NCI-H2171 (cell line): ENCODE measurements at regions not wholly inside any gene's neighbourhood (a gene's known extent, or its start where the extent isn't known, plus 50 kb on each side); places are given as distances from the start of the nearest gene placed in this dataset.

Experiments used
- DNase-seq: peaks from one replicate; lab custom pipeline; 2025; lab: John Stamatoyannopoulos, UW

DNA sequence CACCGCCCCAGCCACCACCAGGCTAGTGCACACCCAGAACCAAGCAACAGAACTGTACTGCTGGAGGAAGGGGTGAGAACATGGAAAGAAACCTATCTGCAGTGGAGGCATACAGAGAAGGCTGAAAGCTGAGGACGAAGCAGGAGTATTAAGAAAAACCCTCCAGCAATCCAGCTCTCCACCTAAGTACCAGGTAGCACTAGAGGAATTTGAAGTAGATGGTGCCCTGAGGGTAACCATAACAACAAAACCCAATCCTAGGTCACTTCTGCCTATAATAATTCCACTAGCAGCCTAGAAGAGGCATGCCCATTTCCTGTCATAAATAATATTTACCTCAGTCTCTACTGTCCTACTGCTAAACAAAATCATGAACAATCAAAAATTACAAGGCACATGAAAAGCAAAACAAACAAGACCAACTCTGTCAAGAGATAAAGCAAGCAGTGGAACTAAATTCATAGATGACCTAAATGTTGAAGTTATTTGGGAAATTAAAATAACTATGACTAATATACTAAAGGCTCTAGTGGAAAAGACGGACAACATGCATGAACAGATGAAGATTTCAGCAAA is 51.1 kb downstream of the HYCC1 start:
- DNase-seq, result no peak

DNA sequence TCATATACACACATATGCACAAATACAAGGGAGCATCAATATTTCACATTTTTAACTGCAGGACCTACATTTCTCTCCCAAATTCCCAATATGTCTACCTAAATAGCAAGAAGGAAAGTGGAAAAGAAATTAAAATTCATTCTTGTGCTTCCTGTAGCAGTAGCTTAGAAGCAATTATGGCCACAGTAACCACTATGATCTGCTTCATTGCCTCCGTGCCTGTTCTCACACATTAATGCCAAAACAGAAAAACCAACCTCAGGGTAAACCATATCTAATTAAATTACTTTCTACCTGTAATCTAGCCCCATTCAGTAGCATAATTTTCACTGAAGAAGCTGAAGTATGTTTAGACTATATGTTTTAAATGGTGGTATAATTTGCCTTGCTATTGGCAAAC is 55.2 kb downstream of the HYCC1 start:
- no peak for DNase-seq

- DNase-seq, result no peak
These were observed 59.7 kb downstream of the HYCC1 start for GRCh38 chr7:22954251-22954650.

GRCh38 chr7:22952306-22953015 is 61.5 kb downstream of the HYCC1 start:
- DNase-seq, result no peak

- DNase-seq, result no peak
These were observed 64.0 kb downstream of the HYCC1 start for GRCh38 chr7:22949944-22950343.

DNA sequence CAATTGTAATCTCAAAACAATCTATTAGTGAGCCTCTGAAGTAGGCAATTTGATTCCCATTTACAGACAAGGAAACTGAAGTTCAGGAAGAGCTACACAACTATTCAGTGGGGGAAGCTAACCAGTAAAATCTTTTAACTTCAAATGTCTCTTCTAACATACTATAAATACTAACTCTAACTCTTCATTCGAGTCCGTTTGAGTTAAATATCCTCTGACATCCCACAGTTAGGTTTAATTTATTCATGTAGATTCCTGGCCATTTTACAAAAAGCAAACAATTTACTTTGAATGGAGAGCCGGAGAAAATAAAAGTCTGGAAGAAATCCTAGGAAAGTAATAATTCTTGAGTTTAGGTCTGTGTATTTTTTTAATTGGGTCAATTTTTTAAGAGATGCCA is 64.7 kb downstream of the HYCC1 start:
- no peak for DNase-seq

DNA sequence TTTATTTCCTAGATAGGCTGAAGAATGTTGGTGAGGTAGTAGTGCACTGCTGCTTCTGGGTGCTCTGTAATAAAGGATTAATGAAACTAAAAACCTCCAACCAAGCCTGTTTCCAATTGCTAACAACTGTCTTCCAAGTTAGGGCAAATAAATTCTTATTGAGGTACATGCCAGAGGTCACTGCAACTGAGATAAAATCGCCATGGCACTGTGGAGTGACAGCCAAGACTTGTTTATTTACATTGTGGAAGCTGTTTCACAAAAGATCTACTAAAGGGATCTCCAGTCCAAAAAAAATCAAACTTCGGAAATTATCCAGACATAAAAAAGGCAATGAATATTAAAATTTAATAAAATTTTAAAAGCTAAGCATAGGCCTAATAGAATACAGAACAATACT is 65.2 kb downstream of the HYCC1 start:
- no peak for DNase-seq

- no peak for DNase-seq
These were observed 68.3 kb downstream of the HYCC1 start for GRCh38 chr7:22945584-22945983.

DNA sequence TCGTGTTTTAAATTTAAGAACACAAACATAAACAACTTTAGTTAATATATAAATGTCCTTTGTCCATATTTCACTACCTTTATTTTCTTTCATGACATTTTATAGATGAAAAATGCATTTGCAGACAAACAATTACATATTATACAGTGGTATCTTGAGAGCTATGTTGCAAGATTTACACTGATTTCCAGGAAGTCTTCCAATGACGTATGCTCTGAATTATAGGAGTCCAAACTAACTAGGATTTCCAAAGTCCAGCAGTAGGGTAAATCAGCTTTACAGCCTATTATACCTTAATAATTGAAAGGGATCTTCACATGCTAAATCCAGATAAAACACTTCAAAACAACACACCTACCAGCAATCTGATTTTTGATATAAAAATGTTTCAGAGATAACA is 69.4 kb downstream of the HYCC1 start:
- DNase-seq, result no peak

DNA sequence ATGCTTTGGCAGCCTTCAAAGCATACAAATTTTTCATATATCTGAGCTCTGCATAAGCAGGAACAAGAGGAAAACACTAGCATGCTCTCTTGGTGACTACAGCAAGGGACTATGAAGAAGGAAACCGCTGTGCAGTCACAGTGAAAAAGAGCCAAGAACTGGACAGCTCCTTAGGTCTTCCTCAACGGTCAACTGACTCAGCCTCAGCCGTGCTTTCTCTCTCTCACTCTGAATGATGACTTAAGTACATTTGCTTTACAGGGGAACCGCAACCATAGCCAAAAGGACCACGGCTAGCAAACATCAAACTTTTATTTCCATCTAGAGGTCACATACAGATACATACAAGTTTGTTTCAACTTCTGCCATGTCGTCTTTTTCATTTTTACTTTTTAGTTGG is 69.9 kb downstream of the HYCC1 start:
- DNase-seq, result no peak

- DNase-seq, result no peak
These were observed 71.7 kb downstream of the HYCC1 start for GRCh38 chr7:22942191-22942590.

DNA sequence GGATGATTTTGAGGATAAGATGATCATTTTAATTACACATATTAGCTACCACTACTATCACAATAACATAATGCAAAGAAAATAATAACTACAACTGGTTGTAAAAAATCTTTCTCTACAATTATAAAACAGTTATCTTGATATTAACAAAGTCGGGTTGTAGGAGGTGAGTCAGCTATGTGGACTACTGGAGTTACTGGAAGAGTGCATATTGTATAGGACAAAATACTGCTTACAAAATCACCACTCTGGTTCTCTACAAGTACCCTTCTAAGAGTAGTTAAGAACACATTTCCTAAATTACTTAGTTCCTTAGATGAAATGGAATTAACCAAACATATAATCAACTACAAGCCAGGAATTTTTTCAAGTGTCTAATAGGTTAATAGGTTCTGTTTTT is 74.1 kb downstream of the HYCC1 start:
- DNase-seq, result no peak

DNA sequence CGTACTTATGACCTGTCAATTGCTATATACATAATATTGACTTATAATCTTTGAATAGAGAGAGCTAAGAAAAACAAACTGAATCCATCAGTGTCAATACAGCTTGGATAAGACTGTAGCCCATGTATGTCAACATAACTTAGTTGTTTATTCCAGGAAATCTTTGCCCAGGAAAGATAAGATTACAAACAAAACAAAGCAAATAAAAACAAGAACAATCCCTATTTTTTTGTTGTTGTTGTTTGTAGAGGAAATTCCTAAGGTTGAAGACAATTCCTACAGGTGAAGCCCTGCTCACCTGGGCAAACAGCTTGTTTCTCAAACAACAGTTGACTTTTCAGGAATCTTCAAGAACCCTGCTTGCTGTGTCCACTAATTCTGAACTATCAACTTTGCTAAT is 76.0 kb downstream of the HYCC1 start:
- no peak for DNase-seq

- DNase-seq, result no peak
These were observed 77.7 kb downstream of the HYCC1 start for GRCh38 chr7:22936246-22936645.

DNA sequence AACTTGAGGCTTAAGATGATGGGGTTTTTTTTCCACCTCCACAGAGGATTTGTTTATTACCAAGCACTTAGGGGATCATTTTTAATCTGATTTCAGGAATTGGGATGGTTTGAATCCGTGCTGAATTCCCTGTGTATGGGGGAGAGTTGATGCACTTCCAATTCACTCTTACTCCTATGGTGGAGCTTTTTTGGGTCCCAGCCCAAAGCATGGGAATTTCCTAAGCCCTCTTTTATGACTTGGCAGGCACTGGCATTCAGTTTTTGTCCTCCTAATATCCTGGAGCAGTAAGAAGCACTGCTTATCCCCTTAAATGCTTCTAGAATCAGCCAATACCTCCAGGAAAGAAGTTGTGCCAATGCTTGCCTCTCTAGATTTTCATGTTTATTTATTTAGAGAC is 78.7 kb downstream of the HYCC1 start:
- no peak for DNase-seq

DNA sequence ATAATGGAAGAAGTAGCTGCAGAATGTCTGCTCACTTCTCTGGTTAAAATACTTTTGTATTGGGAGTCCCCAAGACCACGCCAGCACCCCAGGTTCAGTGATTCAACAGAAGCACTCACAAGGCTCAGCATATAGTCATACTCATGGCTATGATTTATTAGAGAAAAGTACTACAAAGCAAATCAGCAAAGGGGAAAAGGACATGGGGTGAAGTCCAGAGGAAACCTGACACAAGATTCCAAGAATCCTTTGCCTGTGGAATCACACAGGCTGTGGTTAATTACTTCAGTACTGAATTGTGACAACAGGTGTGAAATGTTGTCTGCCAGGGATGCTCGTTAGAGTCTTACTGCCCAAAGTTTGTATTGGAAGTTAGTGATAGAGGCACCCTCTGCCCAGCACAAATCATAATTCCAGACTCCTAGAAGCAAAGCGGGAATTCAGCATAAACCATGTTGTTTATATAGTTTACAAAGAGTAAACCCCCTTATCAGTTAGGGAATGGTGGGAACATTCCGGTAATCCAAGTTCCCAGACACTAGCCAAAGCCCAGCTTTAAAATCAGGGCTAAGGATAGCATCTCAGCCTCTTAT is 79.4 kb downstream of the HYCC1 start:
- no peak for DNase-seq

GRCh38 chr7:22934023-22934422 is 79.9 kb downstream of the HYCC1 start:
- no peak for DNase-seq

GRCh38 chr7:22932896-22933295 is 81.0 kb downstream of the HYCC1 start:
- DNase-seq, result no peak

DNA sequence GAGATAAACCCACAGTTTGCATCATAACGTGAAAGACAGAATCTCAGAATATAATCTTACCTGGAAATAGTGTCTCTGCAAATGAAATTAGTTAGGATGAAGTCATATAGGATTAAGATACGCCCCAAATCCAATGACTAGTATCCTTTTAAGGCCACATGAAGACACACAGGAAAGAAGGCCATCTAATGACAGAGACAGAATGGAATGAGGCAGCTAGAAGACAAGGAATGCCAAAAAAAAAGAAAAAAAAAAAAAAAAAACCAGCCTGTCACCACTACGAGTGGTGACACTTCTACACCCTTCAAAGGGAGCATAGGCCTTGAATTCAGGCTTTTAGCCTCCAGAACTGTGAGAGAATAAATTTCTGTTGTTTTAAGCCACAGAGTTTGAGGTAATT is 82.9 kb downstream of the HYCC1 start:
- no peak for DNase-seq

- no peak for DNase-seq
These were observed 91.6 kb downstream of the HYCC1 start for GRCh38 chr7:22922307-22922706.

DNA sequence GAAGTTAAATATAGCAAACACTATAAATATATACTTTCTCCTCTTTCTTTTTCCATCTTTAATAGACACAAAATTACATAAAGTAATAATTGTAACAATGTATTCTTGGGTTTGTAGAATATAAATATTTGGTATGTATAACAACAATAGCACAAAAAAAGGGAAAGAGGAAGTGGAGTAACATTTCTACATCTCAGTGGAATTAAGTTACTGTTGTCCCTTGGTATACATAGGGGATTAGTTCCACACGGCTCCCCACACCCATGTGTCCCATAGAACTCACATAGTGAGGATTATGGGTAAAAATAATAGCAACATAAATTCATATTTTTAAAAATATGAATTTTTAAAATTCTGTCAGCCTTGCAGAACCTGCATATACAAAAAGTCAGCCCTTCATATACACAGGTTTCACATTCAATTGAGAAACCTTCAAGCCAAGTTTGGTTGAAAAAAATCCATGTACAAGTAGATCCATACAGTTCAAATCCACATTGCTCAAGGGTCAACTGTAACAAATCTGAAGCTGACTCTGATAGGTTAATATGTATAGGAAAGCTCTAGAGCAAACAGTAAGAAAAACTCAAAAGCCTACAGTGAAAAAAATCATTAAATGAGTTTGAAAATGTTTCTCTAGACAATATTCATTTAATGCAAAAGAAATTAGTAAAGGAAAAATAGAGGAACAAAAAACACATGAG is 92.4 kb downstream of the HYCC1 start:
- no peak for DNase-seq

GRCh38 chr7:22920672-22921071 is 93.3 kb downstream of the HYCC1 start:
- DNase-seq, result peak; percentile 44

DNA sequence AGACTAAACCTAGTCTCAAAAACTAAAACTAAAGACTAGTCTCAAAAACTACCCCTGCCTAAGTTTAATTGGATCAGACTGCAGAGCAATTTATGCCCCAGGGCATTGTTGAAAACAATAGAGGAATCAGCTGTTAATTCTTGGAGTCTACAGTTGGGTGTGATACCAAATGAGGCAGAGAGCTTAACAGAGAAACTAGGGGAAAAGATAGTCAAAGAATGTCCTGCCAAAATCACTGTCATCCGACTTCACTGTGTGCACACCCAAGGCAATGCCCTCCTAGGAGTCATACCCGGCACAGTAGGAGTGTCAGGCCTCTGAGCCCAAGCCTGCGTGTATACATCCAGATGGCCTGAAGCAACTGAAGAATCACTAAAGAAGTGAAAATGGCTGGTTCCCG is 90.5 kb upstream of the TOMM7 start:
- DNase-seq, result no peak
